ENCODE measurements at regions not wholly inside any gene's neighbourhood (a gene's known extent, or its start where the extent isn't known, plus 50 kb on each side); places are given as distances from the start of the nearest gene placed in this dataset.

DNA sequence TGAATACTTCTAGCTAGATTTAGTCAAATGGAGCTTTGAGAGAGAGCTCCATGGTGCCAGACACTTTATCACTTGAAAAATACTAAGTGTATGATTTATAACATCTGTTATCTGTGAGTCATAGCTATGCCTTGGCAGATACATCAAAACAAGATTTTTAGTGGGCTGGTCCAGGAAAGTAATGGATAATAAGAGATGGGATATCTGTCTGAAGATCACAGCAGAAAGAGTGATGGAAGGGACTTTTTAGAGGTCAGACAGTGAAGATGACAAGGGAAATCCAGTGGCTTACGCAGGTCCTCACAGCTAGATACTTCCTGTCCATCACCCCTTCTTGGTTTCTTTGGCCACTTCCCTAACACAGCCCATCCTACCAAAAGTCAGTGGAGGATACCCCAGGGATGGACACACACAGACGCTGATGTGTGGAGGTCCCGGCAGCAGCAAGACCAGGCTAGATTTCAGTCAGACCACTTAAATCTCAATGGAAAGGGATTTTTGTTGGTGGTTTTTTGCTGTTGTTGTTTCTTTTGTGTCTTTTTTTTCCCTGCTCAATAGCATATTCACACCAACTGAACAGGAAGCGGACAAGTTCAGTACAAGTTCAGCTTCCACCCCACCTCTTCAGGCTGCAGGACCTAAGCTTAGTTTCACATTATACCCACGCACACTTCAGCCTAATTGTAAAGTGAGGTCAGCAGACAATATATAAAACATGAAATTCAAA, 209.3 kb downstream of the ALDH8A1 start:
- no peak for TF ChIP-seq CTCF (IDR thresholded peaks at IDR 0.05)
- ATAC-seq (ENCODE audit: low FRiP score) (peak; percentile 43), DNase-seq (ENCODE audit: low spot score) (no peak)

- TF ChIP-seq CTCF (IDR thresholded peaks at IDR 0.05), result no peak
- ATAC-seq (ENCODE audit: low FRiP score), result no peak
- no peak for DNase-seq (ENCODE audit: low spot score)
These were observed 209.9 kb downstream of the ALDH8A1 start for GRCh38 chr6:134740027-134740373.

GRCh38 chr6:134739299-134740026, 210.4 kb downstream of the ALDH8A1 start:
- TF ChIP-seq CTCF (IDR thresholded peaks at IDR 0.05), result no peak
- ATAC-seq (ENCODE audit: low FRiP score), result peak; percentile 67
- DNase-seq (ENCODE audit: low spot score), result no peak

DNA sequence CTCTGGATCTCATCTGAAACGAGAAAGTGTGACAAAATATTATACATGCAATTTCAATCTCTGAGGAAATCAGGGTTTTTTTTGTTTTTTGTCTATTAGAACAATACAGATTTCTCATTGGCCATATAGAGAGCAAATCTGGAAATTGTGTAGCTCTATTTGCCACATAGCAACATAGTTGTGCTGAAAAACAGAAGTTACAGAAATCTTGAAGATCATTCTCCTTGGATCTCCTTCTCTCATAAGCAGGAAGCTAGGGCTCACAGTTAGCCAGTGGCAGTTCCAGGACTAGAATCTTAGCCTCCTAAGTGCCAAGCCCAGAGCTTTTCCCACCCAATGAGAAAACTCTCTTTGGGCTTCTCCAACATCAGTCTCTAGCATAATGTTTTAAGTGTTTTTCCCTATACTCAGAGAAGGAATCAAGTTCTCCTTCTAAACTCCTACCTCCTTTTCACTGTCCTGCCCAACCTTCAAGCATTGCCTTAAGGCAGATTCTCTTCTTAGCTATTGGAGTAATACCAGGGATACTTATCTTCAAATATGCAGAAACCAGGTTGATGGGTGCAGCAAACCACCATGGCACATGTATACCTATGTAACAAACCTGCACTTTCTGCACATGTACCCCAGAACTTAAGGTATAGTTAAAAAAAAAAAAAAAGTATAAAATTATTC, 211.6 kb downstream of the ALDH8A1 start:
- TF ChIP-seq CTCF (IDR thresholded peaks at IDR 0.05), result no peak
- no peak for ATAC-seq (ENCODE audit: low FRiP score)

GRCh38 chr6:134735461-134735860, 214.4 kb downstream of the ALDH8A1 start:
- TF ChIP-seq CTCF (IDR thresholded peaks at IDR 0.05), result no peak
- DNase-seq (ENCODE audit: low spot score) (no peak), ATAC-seq (ENCODE audit: low FRiP score) (peak; percentile 34)

More for the DNA sequence above, 211.6 kb downstream of the ALDH8A1 start:
- DNase-seq (ENCODE audit: low spot score), result no peak

- no peak for DNase-seq (ENCODE audit: low spot score)
- no peak for TF ChIP-seq CTCF (IDR thresholded peaks at IDR 0.05)
- no peak for ATAC-seq (ENCODE audit: low FRiP score)
These were observed 215.5 kb downstream of the ALDH8A1 start for GRCh38 chr6:134734312-134734869.
